Right ventricle myocardium superior (tissue), 1 donor: ENCODE measurements at regions not wholly inside any gene's neighbourhood (a gene's known extent, or its start where the extent isn't known, plus 50 kb on each side); places are given as distances from the start of the nearest gene placed in this dataset.
"Not testable (repeated sequence)": the region's sequence is repeated elsewhere in the genome, so short reads cannot be mapped to it uniquely, and the experiment has no call there.

Experiments used
- ATAC-seq: fragments of 200-7000 bp; cut with Tn5 transposase; one replicate; pipeline ENCODE4 v1.9.1; 2020; ENCODE audit warnings: mild to moderate bottlenecking; ENCODE audit not compliant: poor library complexity
- DNase-seq: peaks from one replicate; pipeline ENCODE4 v3.0.0-alpha.2; 2020
- intact Hi-C: fragments of 100-400 bp; cut with DNase I; formaldehyde crosslinking; loops from one replicate; pipeline ENCODE4 v1.11.2; 2022
- donor health status: DM: no; HTN: yes; CAD: no; lungs with severe emphysema.

- ATAC-seq = no peak
- intact Hi-C loops = no loop called here
- DNase-seq = no peak
Measured at GRCh38 chr2:37753758-37754157, 82.3 kb upstream of the CDC42EP3 start.

DNA sequence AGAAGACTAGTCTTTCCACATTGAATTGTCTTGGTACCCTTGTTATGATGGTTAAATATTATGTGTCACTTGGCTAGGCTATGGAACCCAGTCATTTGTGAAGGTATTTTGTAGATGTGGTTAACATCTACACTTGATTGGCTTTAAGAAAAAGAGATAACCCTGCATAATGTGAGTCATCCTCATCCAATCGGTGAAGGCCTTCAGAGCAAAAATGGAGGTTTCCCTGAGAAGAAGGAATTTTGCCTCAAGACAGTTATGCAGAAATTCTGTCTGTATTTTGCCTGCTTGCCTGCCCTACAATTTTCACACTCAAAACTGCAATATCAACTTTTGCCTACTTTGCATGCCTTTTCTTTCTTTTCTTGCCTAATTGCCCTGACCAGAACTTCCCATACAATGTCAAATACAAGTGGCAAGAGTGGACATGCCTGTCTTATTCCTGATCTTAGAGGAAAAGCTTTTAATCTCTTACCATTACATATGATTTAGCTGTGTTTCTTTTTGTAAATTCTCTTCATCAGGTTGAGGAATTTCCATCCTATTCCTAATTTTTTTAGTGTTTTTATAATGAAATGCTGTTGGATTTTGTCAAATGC, 84.6 kb upstream of the CDC42EP3 start:
- intact Hi-C loops, ATAC-seq, DNase-seq: not testable (repeated sequence)

DNA sequence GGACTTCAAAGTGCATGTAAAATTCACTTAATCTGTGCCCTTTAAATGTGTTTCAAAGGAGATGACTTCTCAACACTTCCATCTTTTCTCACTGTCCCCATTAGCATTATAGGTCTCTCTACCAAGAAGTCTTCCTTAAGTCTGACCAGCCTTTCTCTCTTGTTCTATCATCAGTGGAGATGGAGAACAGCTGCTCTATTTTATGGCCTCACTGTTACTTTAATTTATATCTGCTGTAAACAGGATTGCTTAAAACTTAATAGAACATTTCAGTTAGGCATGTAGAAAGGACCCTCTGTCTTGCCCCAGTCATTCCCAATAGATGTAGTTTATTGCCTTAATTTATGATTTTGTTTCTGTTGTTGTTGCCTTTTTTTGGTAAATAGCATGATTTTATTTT, 86.0 kb upstream of the CDC42EP3 start:
- DNase-seq, ATAC-seq, intact Hi-C loops: not testable (repeated sequence)

DNA sequence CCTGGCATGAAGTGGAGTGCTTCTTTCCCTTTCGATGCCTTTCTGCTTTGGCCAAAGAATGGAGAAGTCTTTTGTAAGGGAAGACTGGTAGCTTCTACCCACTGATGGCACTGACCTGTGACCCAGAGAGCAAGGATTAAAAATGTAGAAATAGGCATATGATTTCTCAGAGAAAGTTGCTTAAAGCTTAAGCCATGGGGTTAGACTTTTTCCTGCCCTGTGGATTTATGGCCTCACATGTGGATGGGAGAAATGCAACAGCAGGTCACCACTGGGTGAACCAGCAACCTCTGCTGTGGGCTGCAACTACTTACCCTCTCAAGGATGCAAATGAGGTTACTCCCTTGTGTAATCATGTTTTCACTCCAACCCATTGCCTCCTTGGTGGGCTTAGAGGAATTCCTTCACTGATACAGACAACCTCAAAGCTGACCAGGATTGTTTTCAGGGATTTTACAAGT, 86.7 kb upstream of the CDC42EP3 start:
- DNase-seq, ATAC-seq, intact Hi-C loops: not testable (repeated sequence)

DNA sequence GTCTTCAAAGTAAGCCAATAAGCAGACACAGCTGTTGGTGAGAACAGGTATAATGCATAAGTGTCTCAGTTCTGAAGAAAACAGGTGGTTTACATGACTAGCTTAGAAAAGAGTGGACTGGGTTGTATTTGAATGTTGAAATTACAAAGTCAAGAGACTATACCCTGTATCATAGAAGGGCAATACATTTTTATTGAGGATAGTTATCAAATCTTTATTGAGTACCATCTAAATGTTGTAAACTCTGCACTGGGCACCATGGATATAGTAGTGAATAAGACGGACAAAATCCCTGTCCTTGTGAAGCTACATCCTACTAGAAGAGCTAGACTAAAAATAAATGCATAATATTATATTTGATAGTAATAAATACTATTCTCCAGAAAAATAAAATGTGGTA, 88.5 kb upstream of the CDC42EP3 start:
- ATAC-seq, intact Hi-C loops, DNase-seq: not testable (repeated sequence)

DNA sequence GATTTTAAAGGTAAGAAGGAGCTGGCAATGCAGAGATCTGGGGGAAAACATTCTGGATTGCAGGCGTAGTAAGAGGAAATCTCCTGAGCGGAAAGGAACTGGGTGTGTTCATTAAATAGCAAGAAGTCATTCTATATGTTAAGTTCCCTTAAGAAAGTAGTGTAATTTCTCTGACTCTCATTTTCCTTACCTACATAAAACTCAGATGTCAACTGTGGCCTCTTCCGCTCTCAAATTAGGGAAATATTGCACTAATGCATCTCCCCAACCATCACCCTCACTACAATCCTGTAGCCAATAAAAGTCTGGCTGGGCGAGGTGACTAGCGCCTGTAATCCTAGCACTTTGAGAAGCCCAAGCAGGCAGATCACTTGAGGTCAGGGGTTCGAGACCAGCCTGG, 89.0 kb upstream of the CDC42EP3 start:
- intact Hi-C loops = no loop called here
- ATAC-seq = no peak
- DNase-seq = no peak

DNA sequence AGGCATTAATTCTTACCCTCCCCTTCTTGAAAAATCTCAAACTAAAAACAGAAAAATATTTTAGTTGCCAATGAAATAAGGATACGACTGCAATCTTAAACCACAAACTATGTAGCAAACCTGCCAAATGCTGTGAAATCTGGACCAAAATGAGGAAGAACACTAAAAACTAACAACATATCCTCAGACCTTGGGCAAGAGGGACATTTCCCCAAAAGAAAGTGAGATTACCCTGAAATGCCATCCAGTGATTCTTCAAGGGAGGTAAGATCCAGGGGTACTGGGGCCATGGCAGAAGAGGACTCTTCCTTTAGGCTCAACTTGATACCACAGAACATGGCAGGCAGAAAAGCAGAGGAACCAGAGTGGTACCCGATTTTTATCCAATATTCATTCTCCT, 90.8 kb upstream of the CDC42EP3 start:
- intact Hi-C loops, DNase-seq: not testable (repeated sequence)
- peak; percentile 31 for ATAC-seq

- intact Hi-C loops = no loop called here
- DNase-seq (no peak), ATAC-seq (no peak)
Measured at GRCh38 chr2:37764739-37765138, 93.3 kb upstream of the CDC42EP3 start.

- DNase-seq = no peak
- intact Hi-C loops = no loop called here
- no peak for ATAC-seq
Measured at GRCh38 chr2:37766106-37766505, 94.7 kb upstream of the CDC42EP3 start.

DNA sequence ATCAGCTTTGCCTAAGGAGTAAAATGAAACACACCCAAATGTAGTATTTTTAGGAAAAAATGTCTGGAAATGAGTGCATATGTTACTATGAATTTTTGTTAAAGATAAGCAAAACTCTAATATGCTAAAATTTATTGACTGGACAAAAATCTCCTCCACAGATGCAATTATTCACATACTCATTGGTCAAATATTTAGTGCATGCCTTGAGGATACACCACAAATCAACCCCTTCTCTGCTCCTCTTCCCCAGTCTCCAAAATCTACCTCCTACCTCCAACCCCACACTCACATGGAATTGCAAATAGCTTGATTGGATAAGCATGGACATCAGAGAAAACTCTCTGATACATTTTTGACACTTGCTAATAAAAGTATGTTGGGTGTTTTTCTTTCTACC, 95.6 kb upstream of the CDC42EP3 start:
- no peak for ATAC-seq
- intact Hi-C loops = no loop called here

DNA sequence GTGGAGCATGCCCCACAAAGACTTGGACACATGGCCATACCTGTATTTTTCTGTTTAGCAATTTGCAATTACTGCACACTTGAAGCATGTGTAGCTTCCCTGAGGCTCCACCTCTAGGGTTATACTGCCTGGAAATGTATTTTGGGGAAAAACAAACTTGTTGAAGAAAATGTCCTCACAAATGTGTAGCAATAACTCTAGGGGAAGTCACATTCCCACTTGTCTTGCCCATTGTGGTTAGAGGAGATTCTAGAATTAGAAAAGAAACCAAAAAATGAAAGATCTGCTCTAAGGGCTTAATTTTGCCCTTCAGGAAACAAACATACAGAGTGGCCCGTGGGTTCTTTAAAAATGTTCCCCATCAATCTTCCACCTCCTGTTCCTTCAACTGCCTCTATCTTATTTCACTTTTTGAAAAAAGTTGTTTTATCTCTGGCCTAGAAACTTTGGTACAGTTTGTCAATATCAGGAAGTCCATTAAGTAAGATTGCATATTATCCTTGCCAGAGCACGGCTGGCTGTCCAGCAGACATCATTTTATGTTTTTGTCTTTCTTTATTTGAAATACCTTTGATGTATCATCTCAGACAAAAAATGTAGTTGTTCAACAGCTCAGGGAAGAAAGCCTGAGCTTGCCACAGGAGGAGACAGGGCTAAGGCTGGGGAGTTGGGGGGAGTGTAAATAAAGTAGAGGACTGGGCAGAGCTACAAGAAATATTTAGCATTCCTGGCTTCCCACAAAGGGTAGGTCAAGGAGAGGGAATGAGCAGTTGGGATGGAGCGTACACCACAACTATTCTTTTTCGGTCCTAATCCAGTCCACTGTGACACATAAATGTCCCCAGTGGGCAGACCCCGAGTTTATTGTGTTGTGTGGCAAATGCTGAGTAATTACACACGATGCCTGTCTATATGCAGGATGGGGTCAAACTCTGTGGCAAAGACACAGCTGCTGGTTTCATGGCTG, 96.8 kb upstream of the CDC42EP3 start:
- intact Hi-C loops = no loop called here
- ATAC-seq (peak; percentile 92), DNase-seq (no peak)

More for the DNA sequence above, 95.6 kb upstream of the CDC42EP3 start:
- DNase-seq = no peak

DNA sequence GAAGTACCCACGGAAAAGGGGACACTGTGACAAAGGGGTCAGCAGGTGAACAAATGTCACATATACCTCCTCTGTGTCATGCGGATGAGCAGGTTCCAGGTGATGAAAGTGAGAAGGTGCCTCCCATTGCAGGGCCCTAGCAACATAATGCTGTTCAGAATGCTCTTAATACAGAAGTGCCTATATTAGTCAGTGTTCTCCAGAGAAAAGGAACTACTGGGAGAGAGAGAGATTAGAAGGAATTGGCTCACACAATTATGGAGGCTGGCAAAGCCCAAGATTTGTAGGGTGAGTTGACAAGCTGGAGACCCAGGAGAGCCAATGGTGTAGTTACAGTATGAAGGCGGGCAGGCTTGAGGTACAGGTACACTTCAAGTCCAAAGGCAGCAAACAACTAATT, 98.1 kb upstream of the CDC42EP3 start:
- DNase-seq (no peak), ATAC-seq (no peak)

DNA sequence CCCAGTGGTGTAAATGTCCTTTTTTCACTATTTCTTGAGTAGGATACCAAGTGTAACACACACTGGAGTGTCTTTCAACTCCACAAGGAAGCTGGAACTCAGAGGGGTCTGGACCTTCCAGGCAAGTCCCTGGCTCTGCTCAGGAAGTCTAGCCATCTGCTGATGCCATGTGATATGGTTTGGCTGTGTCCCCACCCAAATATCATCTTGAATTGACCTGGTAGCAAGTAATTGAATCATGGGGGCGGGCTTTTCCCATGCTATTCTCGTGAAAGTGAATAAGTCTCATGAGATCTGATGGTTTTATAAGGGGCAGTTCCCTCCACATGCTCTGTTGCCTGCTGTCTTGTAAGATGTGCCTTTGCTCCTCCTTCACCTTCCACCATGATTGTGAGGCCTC, 99.4 kb upstream of the CDC42EP3 start:
- DNase-seq (no peak), ATAC-seq (no peak)
- intact Hi-C loops = no loop called here

More for the DNA sequence above, 98.1 kb upstream of the CDC42EP3 start:
- intact Hi-C loops = no loop called here

DNA sequence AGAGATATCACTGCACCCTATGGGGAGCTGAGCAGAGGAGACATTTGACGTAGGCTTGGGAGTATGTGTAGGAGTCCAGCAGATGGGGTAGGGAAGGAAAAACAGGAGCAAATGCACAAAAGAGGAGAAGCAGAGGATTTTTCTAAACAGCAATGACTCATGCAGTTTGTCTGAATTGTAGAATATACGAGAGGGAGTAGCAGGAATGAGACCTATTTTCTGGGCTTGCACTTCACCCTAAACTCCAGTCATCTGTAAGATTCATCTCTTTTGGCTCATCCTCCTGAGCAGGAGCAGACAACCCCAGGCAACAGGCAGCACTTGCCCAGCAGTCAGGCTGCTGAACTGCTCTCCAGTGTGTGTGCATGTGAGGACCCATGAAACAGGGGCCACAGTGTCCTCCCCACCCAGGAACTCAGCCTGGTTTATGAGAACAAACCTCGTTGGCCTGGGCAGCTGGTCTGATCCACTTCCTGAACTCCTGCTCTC, 100.2 kb upstream of the CDC42EP3 start:
- DNase-seq = no peak
- no peak for ATAC-seq
- intact Hi-C loops = no loop called here

- intact Hi-C loops = no loop called here
- DNase-seq = no peak
- no peak for ATAC-seq
Measured at GRCh38 chr2:37773371-37774130, 102.1 kb upstream of the CDC42EP3 start.

GRCh38 chr2:37774171-37774944, 102.9 kb upstream of the CDC42EP3 start:
- DNase-seq, intact Hi-C loops, ATAC-seq: not testable (repeated sequence)

DNA sequence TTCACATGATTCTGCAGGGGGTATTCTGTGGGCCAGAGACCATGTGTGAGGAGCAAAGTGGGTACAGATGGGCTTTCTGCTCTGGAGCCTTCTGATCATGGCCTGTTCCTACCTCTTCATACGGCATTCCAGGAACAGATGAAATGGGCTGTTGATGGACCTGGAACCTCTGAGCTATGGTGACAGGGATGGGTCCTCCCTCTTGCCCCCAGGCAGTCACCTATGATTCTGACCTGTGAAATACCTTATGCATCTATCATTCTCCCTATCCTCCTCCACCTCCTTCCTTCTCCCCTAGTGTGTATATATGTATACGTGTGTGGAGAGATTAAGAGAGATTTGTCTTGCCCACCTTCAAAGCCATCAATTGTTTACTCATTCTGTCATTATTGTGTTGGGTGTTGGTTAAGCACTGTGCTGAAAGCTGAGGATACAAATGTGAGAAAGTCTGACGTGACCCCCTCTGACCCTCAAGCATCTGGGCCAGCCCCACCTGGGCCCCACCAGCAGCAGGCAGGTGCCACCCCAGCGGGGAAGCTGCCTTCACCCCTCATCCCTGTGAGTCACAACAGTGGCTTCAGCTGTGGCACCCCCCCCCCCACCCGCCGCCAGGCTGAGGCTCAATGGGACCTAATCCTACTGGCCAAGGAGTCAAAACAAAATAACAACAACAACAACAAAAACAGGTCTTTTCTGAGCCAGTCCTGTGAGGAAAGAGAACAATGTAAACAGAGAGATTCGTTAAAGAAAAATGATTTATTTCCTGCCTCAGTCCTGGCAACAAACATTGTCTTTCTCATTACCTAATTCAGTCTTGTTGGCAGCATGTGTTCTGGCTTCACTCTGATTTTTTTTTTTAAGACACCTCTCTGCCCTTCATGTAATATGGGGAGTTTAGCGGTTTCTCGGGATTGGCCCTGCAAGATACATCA, 103.8 kb upstream of the CDC42EP3 start:
- no peak for ATAC-seq

More for the DNA sequence above, 103.8 kb upstream of the CDC42EP3 start:
- DNase-seq = no peak
- intact Hi-C loops = no loop called here
